Body of pancreas (tissue), 4 donors: ENCODE measurements at regions not wholly inside any gene's neighbourhood (a gene's known extent, or its start where the extent isn't known, plus 50 kb on each side); places are given as distances from the start of the nearest gene placed in this dataset.

Source experiments
- POLR2A ChIP-seq, 3 donors: fragments of 450-650 bp; IDR thresholded peaks; one replicate each; pipeline ENCODE4 v1.6.1; 2016; ENCODE audit warnings: antibody characterized with exemption in 3 of 3, mild to moderate bottlenecking in 2 of 3
- TF ChIP-seq, protein P1 (sequence below), 7 experiments: fragments of 450-650 bp in 4 of 7; fragments of 200-600 bp in 3 of 7; sonication (generic) in 3 of 7; IDR thresholded peaks; one replicate each; pipeline ENCODE4 v1.5.1; 2016 to 2019; ENCODE audit warnings: antibody characterized with exemption in 7 of 7

DNA sequence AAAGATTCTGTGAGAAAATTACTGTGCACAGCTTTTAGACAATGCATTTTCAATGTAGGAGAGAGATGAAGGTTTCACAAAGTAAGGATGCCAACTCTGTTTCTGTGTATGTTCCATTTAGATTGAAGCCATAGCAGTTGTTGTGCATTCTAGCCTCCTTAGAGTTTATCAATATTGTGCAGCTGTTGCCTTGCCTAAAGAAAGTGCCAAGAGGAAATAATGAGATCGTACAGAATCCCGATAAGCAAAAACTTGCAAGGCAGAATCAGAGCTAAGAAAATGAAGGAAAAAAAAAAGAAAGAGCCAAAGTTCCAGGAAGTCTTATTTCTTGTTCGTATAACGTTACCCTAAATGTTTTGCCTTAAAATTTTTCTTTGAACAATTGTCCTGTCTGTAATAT lies 965.0 kb downstream of the DCDC2C start:
- TF ChIP-seq POLR2A (IDR thresholded peaks at IDR 0.05) = no peak
- TF ChIP-seq, protein P1, sequence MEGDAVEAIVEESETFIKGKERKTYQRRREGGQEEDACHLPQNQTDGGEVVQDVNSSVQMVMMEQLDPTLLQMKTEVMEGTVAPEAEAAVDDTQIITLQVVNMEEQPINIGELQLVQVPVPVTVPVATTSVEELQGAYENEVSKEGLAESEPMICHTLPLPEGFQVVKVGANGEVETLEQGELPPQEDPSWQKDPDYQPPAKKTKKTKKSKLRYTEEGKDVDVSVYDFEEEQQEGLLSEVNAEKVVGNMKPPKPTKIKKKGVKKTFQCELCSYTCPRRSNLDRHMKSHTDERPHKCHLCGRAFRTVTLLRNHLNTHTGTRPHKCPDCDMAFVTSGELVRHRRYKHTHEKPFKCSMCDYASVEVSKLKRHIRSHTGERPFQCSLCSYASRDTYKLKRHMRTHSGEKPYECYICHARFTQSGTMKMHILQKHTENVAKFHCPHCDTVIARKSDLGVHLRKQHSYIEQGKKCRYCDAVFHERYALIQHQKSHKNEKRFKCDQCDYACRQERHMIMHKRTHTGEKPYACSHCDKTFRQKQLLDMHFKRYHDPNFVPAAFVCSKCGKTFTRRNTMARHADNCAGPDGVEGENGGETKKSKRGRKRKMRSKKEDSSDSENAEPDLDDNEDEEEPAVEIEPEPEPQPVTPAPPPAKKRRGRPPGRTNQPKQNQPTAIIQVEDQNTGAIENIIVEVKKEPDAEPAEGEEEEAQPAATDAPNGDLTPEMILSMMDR (IDR thresholded peaks at IDR 0.05) = no peak
